GM23338 (cell line): ENCODE measurements at regions not wholly inside any gene's neighbourhood (a gene's known extent, or its start where the extent isn't known, plus 50 kb on each side); places are given as distances from the start of the nearest gene placed in this dataset.

Experiments used
- ATAC-seq: fragments of 200-7000 bp; cut with Tn5 transposase; 3 replicates; pipeline ENCODE4 v1.9.1; 2020
- DNase-seq: peaks from one replicate; pipeline ENCODE4 v3.0.0-alpha.2; 2015; ENCODE audit warnings: low spot score
- H2AFZ ChIP-seq: fragments of 200-600 bp; sonication (generic); 2 replicates; pipeline ENCODE4 v1.8.0; 2016; ENCODE audit warnings: antibody characterized with exemption, mild to moderate bottlenecking, moderate library complexity
- H3F3A ChIP-seq: fragments of 200-600 bp; sonication (generic); replicated peaks from 2 replicates; pipeline ENCODE4 v1.8.0; 2017; ENCODE audit warnings: antibody characterized with exemption, mixed run types, low read depth
- H3K27ac ChIP-seq: fragments of 200-600 bp; sonication (generic); 2 replicates; pipeline ENCODE4 v1.6.1; 2016; ENCODE audit warnings: low read depth
- H3K27me3 ChIP-seq: fragments of 200-600 bp; sonication (generic); 2 replicates; pipeline ENCODE4 v1.8.0; 2016; ENCODE audit warnings: mild to moderate bottlenecking, mixed run types, moderate library complexity; ENCODE audit not compliant: insufficient read depth
- H3K36me3 ChIP-seq: fragments of 200-600 bp; sonication (generic); 2 replicates; pipeline ENCODE4 v1.8.0; 2016; ENCODE audit warnings: mild to moderate bottlenecking; ENCODE audit not compliant: insufficient read depth
- H3K4me1 ChIP-seq: fragments of 200-600 bp; sonication (generic); 2 replicates; pipeline ENCODE4 v1.8.0; 2016; ENCODE audit warnings: mild to moderate bottlenecking, moderate library complexity; ENCODE audit not compliant: insufficient read depth
- H3K4me2 ChIP-seq: fragments of 200-600 bp; sonication (generic); 2 replicates; pipeline ENCODE4 v1.7.1; 2017; ENCODE audit warnings: mixed run types
- H3K4me3 ChIP-seq: fragments of 200-600 bp; sonication (generic); 2 replicates; pipeline ENCODE4 v1.6.1; 2016; ENCODE audit warnings: mixed run types
- H3K79me2 ChIP-seq: fragments of 200-600 bp; sonication (generic); replicated peaks from 2 replicates; pipeline ENCODE4 v1.8.0; 2017; ENCODE audit warnings: mild to moderate bottlenecking; ENCODE audit not compliant: insufficient read depth
- H3K9me2 ChIP-seq: fragments of 200-600 bp; sonication (generic); 2 replicates; pipeline ENCODE4 v1.8.0; 2017; ENCODE audit not compliant: insufficient read depth
- H4K20me1 ChIP-seq: fragments of 200-600 bp; sonication (generic); replicated peaks from 2 replicates; pipeline ENCODE4 v1.8.0; 2017; ENCODE audit warnings: mild to moderate bottlenecking; ENCODE audit not compliant: insufficient read depth
- H3K27ac Mint-ChIP-seq: 2 replicates; pipeline ENCODE4 v1.8.0; 2020; ENCODE audit warnings: inconsistent platforms, mild to moderate bottlenecking, moderate library complexity, mixed read lengths
- H3K27me3 Mint-ChIP-seq: 3 replicates; pipeline ENCODE4 v1.8.0; 2022; ENCODE audit warnings: low read depth, mild to moderate bottlenecking, moderate library complexity, mixed read lengths, inconsistent platforms; ENCODE audit not compliant: insufficient read depth, poor library complexity
- H3K36me3 Mint-ChIP-seq: 3 replicates; pipeline ENCODE4 v1.8.0; 2021; ENCODE audit warnings: low read depth, mild to moderate bottlenecking, inconsistent platforms, moderate library complexity, mixed read lengths
- H3K4me1 Mint-ChIP-seq: 3 replicates; pipeline ENCODE4 v1.8.0; 2020; ENCODE audit warnings: mild to moderate bottlenecking, inconsistent platforms, mixed read lengths
- H3K4me3 Mint-ChIP-seq: 3 replicates; pipeline ENCODE4 v1.8.0; 2021; ENCODE audit warnings: moderate library complexity, mild to moderate bottlenecking, inconsistent platforms, mixed read lengths
- H3K9me3 Mint-ChIP-seq: 3 replicates; pipeline ENCODE4 v1.8.0; 2020; ENCODE audit warnings: moderate library complexity, mild to moderate bottlenecking, inconsistent platforms, mixed read lengths
- CREB1 ChIP-seq: fragments of 250-450 bp; sonication (Bioruptor Pico); IDR thresholded peaks from 2 replicates; pipeline ENCODE4 v1.5.0; 2020; ENCODE audit warnings: low read depth, mild to moderate bottlenecking, moderate library complexity
- CTCF ChIP-seq, 2 experiments: fragments of 200-600 bp in 1 of 2; sonication (generic) in 1 of 2; conservative IDR thresholded peaks; 2 replicates each; pipeline versions ENCODE4 v1.5.1 to v1.6.1; 2016 to 2017; ENCODE audit warnings: antibody characterized with exemption in 2 of 2, low read depth in 2 of 2, mild to moderate bottlenecking in 2 of 2, moderate library complexity in 1 of 2
- EZH2phosphoT487 ChIP-seq: fragments of 200-600 bp; sonication (generic); IDR thresholded peaks from one replicate; pipeline ENCODE4 v1.8.1; 2018; ENCODE audit warnings: antibody characterized with exemption; ENCODE audit not compliant: unreplicated experiment
- POLR2AphosphoS5 ChIP-seq: IDR thresholded peaks from 2 replicates; pipeline ENCODE4 v1.6.1; 2016; ENCODE audit warnings: antibody characterized with exemption, low read depth
- ZNF331 ChIP-seq: fragments of 250-450 bp; sonication (Bioruptor Pico); IDR thresholded peaks from 2 replicates; pipeline ENCODE4 v1.5.0; 2020; ENCODE audit warnings: low read depth, mild to moderate bottlenecking, moderate library complexity
- ZNF462 ChIP-seq: fragments of 250-450 bp; sonication (Bioruptor Pico); IDR thresholded peaks from 2 replicates; pipeline ENCODE4 v1.5.0; 2020; ENCODE audit warnings: mild to moderate bottlenecking, moderate library complexity

- Histone ChIP-seq H3K4me2 (no peak overlapping the region), H3K4me1 (peaks cover 22% of the 10 kb centered on the region), H3K36me3 (no peaks in the 10 kb centered on the region), H3K27me3 (peaks cover 49% of the 10 kb centered on the region), H3K4me3 (no peak overlapping the region), H3F3A (no peaks in the 10 kb centered on the region), H3K79me2 (no peaks in the 10 kb centered on the region), H3K27ac (no peak overlapping the region), H3K9me2 (no peaks in the 10 kb centered on the region), H2AFZ (no peak overlapping the region), H4K20me1 (no peaks in the 10 kb centered on the region; the same call in 1 of the 2 replicates)
- no peak for DNase-seq
- Mint-ChIP-seq H3K36me3 (no peaks in the 10 kb centered on the region), H3K27ac (no peak overlapping the region), H3K27me3 (peaks cover 20% of the 10 kb centered on the region), H3K9me3 (no peaks in the 10 kb centered on the region), H3K4me3 (0 out of 3 replicates have a peak overlapping the region, but pooled peaks have one; percentile 3), H3K4me1 (peaks cover 50% of the 10 kb centered on the region)
- TF ChIP-seq CREB1 (CRISPR knock-in tag) (no peak), ZNF331 (CRISPR knock-in tag) (no peak), EZH2phosphoT487 (no peak), CTCF (conservative IDR thresholded peaks at IDR 0.05; ENCODE audit: low read depth in 2 of 2) (no peak), POLR2AphosphoS5 (no peak), ZNF462 (CRISPR knock-in tag) (peak; percentile 73)
- ATAC-seq: peak; percentile 87
Measured at GRCh38 chr12:13727707-13728195, 253.7 kb downstream of the GRIN2B start.
